PFSK-1 (cell line): ENCODE measurements at regions not wholly inside any gene's neighbourhood (a gene's known extent, or its start where the extent isn't known, plus 50 kb on each side); places are given as distances from the start of the nearest gene placed in this dataset.

ENCODE experiments used
- FOXP2 ChIP-seq: optimal IDR thresholded peaks from 2 replicates; pipeline ENCODE3; 2011; ENCODE audit warnings: borderline replicate concordance, control low read depth, inconsistent platforms; ENCODE audit not compliant: insufficient read depth; ENCODE audit errors: extremely low read length, extremely low read depth
- POLR2AphosphoS5 ChIP-seq: IDR thresholded peaks from 2 replicates; pipeline ENCODE4 v1.6.1; 2012; ENCODE audit warnings: low read depth, mild to moderate bottlenecking, control low read depth, low read length, moderate library complexity
- REST ChIP-seq, 2 experiments: IDR thresholded peaks; 2 replicates each; pipeline versions ENCODE4 v1.6.1 to v1.8.0; 2011 to 2012; ENCODE audit warnings: low read depth in 2 of 2, low read length in 2 of 2, control low read depth in 1 of 2, inconsistent platforms in 1 of 2, mild to moderate bottlenecking in 1 of 2, moderate library complexity in 1 of 2; ENCODE audit not compliant: insufficient read depth in 1 of 2
- SIN3A ChIP-seq: IDR thresholded peaks from 2 replicates; pipeline ENCODE4 v1.6.1; 2012; ENCODE audit warnings: mild to moderate bottlenecking, low read length, moderate library complexity, borderline replicate concordance; ENCODE audit not compliant: insufficient read depth
- TAF1 ChIP-seq: IDR thresholded peaks from 2 replicates; pipeline ENCODE4 v1.6.1; 2012; ENCODE audit warnings: low read length, control low read depth, borderline replicate concordance; ENCODE audit not compliant: insufficient read depth

- TF ChIP-seq POLR2AphosphoS5: no peak
Observed at GRCh38 chr9:89754193-89754592, 149.4 kb downstream of the GADD45G start.

GRCh38 chr9:89755821-89756220, 151.0 kb downstream of the GADD45G start:
- TF ChIP-seq POLR2AphosphoS5 (no peak), REST (IDR thresholded peaks at IDR 0.05; ENCODE audit: insufficient read depth in 1 of 2, low read depth in 2 of 2, low read length in 2 of 2) (no peak), SIN3A (no peak), TAF1 (no peak), FOXP2 (no peak)

GRCh38 chr9:89756891-89757537, 152.2 kb downstream of the GADD45G start:
- TF ChIP-seq FOXP2 (no peak), TAF1 (no peak), SIN3A (no peak), REST (IDR thresholded peaks at IDR 0.05; ENCODE audit: insufficient read depth in 1 of 2, low read depth in 2 of 2, low read length in 2 of 2) (no peak), POLR2AphosphoS5 (no peak)

GRCh38 chr9:89757776-89758528, 153.1 kb downstream of the GADD45G start:
- TF ChIP-seq POLR2AphosphoS5 (no peak), REST (IDR thresholded peaks at IDR 0.05; ENCODE audit: insufficient read depth in 1 of 2, low read depth in 2 of 2, low read length in 2 of 2) (no peak), SIN3A (no peak), TAF1 (no peak), FOXP2 (no peak)

- TF ChIP-seq POLR2AphosphoS5: no peak
- no peak for TF ChIP-seq FOXP2
- TF ChIP-seq SIN3A: no peak
- no peak for TF ChIP-seq TAF1
- no peak for TF ChIP-seq REST (IDR thresholded peaks at IDR 0.05; ENCODE audit: insufficient read depth in 1 of 2, low read depth in 2 of 2, low read length in 2 of 2)
Observed at GRCh38 chr9:89759572-89759971, 154.8 kb downstream of the GADD45G start.
